AML-193 (cell line): ENCODE measurements at regions not wholly inside any gene's neighbourhood (a gene's known extent, or its start where the extent isn't known, plus 50 kb on each side); places are given as distances from the start of the nearest gene placed in this dataset.
"Not testable (repeated sequence)": the region's sequence is repeated elsewhere in the genome, so short reads cannot be mapped to it uniquely, and the experiment has no call there.

Experiments
- DNase-seq, 2 experiments: peaks; one replicate each; lab custom pipeline; 2025; lab: John Stamatoyannopoulos, UW

GRCh38 chr4:177948853-177949252 lies 506.6 kb upstream of the AGA start:
- DNase-seq: no peak

- DNase-seq: no peak
Measured at GRCh38 chr4:177951026-177951425, 508.8 kb upstream of the AGA start.

- DNase-seq: no peak
Measured at GRCh38 chr4:177952723-177953122, 510.5 kb upstream of the AGA start.

- DNase-seq: no peak
Measured at GRCh38 chr4:177957596-177958360, 515.5 kb upstream of the AGA start.

GRCh38 chr4:177960566-177960965 lies 518.3 kb upstream of the AGA start:
- DNase-seq: no peak

GRCh38 chr4:177961761-177962380 lies 519.6 kb upstream of the AGA start:
- DNase-seq: no peak

GRCh38 chr4:177964061-177964460 lies 521.8 kb upstream of the AGA start:
- no peak for DNase-seq

- DNase-seq: no peak
Measured at GRCh38 chr4:177964693-177965168, 522.5 kb upstream of the AGA start.

GRCh38 chr4:177967328-177967727 lies 525.1 kb upstream of the AGA start:
- DNase-seq: no peak

- DNase-seq: no peak
Measured at GRCh38 chr4:177968817-177969442, 526.7 kb upstream of the AGA start.

- DNase-seq: no peak
Measured at GRCh38 chr4:177974461-177974860, 532.2 kb upstream of the AGA start.

- DNase-seq: no peak
Measured at GRCh38 chr4:177975315-177975987, 533.2 kb upstream of the AGA start.

- no peak for DNase-seq
Measured at GRCh38 chr4:177986236-177986635, 544.0 kb upstream of the AGA start.

- DNase-seq: no peak
Measured at GRCh38 chr4:177987896-177988295, 545.7 kb upstream of the AGA start.

GRCh38 chr4:177989503-177990201 lies 547.4 kb upstream of the AGA start:
- no peak for DNase-seq

- DNase-seq: no peak
Measured at GRCh38 chr4:178003098-178003657, 560.9 kb upstream of the AGA start.

- no peak for DNase-seq
Measured at GRCh38 chr4:178010596-178010995, 568.4 kb upstream of the AGA start.

GRCh38 chr4:178015046-178015445 lies 572.8 kb upstream of the AGA start:
- not testable (repeated sequence) for DNase-seq

GRCh38 chr4:178026999-178027398 lies 584.8 kb upstream of the AGA start:
- no peak for DNase-seq

GRCh38 chr4:178027796-178028195 lies 585.6 kb upstream of the AGA start:
- no peak for DNase-seq

- DNase-seq: no peak
Measured at GRCh38 chr4:178028481-178028880, 586.2 kb upstream of the AGA start.
